B cell (primary cell): ENCODE measurements at regions not wholly inside any gene's neighbourhood (a gene's known extent, or its start where the extent isn't known, plus 50 kb on each side); places are given as distances from the start of the nearest gene placed in this dataset.

ENCODE experiments used
- ATAC-seq: fragments of 200-7000 bp; cut with Tn5 transposase; one replicate; pipeline ENCODE4 v1.10.0; 2021; ENCODE audit warnings: low read depth, mild to moderate bottlenecking, moderate number of reproducible peaks, moderate library complexity
- CTCF ChIA-PET: fragments of 350-600 bp; sonication (Branson Sonifier 250); formaldehyde crosslinking; loops from one replicate; lab custom pipeline; 2021; ENCODE audit warnings: antibody characterized with exemption, inconsistent platforms; lab: Charles Lee
- POLR2A ChIA-PET: fragments of 350-600 bp; sonication (Branson Sonifier 250); formaldehyde crosslinking; loops from one replicate; lab custom pipeline; 2021; ENCODE audit warnings: antibody characterized with exemption; lab: Charles Lee
- DNase-seq: peaks from one replicate; pipeline ENCODE4 v3.0.0; 2013
- H2AFZ ChIP-seq: 2 replicates; pipeline ENCODE4 v1.6.1; 2012; ENCODE audit warnings: mild to moderate bottlenecking, low read depth, low read length; ENCODE audit not compliant: insufficient read depth, poor library complexity, severe bottlenecking
- H3K27ac ChIP-seq, 2 donors: 1 replicate in 1 of 2; 2 replicates in 1 of 2; pipeline ENCODE4 v1.5.1; 2012 to 2013; ENCODE audit warnings: low read length in 2 of 2, mild to moderate bottlenecking in 2 of 2, moderate library complexity in 1 of 2
- H3K27me3 ChIP-seq, 4 experiments: fragments of 200-600 bp in 1 of 4; sonication (generic) in 1 of 4; replicated peaks in 1 of 4; 1 replicate in 2 of 4; 2 replicates in 2 of 4; pipeline versions ENCODE4 v1.6.1 to v1.7.0; 2013 to 2016; ENCODE audit warnings: low read length in 3 of 4, mild to moderate bottlenecking in 2 of 4, mixed read lengths in 1 of 4, moderate library complexity in 1 of 4; ENCODE audit not compliant: insufficient read depth in 4 of 4, control insufficient read depth in 3 of 4; ENCODE audit errors: control extremely low read depth in 1 of 4
- H3K36me3 ChIP-seq, 2 experiments: replicated peaks in 1 of 2; 1 replicate in 1 of 2; 2 replicates in 1 of 2; pipeline versions ENCODE4 v1.6.1 to v1.7.1; 2013; ENCODE audit warnings: low read length in 1 of 2; ENCODE audit not compliant: insufficient read depth in 2 of 2, control insufficient read depth in 1 of 2; ENCODE audit errors: control extremely low read depth in 1 of 2, extremely low read depth in 1 of 2
- H3K4me1 ChIP-seq, 2 donors: fragments of 200-600 bp in 1 of 2; sonication (generic) in 1 of 2; 1 replicate in 1 of 2; 2 replicates in 1 of 2; pipeline versions ENCODE4 v1.5.1 to v1.6.1; 2013 to 2017; ENCODE audit warnings: low read length in 2 of 2; ENCODE audit not compliant: control insufficient read depth in 2 of 2, insufficient read depth in 2 of 2
- H3K4me2 ChIP-seq: replicated peaks from 2 replicates; pipeline ENCODE3; 2012; ENCODE audit warnings: mild to moderate bottlenecking, low read depth, low read length; ENCODE audit not compliant: poor library complexity, severe bottlenecking
- H3K4me3 ChIP-seq, 5 experiments: fragments of 200-600 bp in 1 of 5; sonication (generic) in 1 of 5; 1 replicate in 3 of 5; 2 replicates in 2 of 5; pipeline versions ENCODE4 v1.5.1 to v1.7.0; 2011 to 2016; ENCODE audit warnings: low read length in 4 of 5, mild to moderate bottlenecking in 4 of 5, low read depth in 2 of 5, control low read depth in 1 of 5, moderate library complexity in 1 of 5; ENCODE audit not compliant: insufficient read depth in 1 of 5; ENCODE audit errors: control extremely low read depth in 1 of 5, extremely low read depth in 1 of 5
- H3K79me2 ChIP-seq: fragments of 200-600 bp; sonication (generic); one replicate; pipeline ENCODE4 v1.6.0; 2016; ENCODE audit warnings: low read length; ENCODE audit not compliant: control insufficient read depth, insufficient read depth
- H3K9ac ChIP-seq: fragments of 200-600 bp; sonication (generic); 2 replicates; pipeline ENCODE4 v1.6.1; 2017; ENCODE audit warnings: mild to moderate bottlenecking, low read length, moderate library complexity
- H3K9me3 ChIP-seq, 3 donors: one replicate each; pipeline versions ENCODE4 v1.6.1 to v1.7.1; 2013; ENCODE audit warnings: low read length in 2 of 3; ENCODE audit not compliant: control insufficient read depth in 2 of 3, insufficient read depth in 1 of 3; ENCODE audit errors: control extremely low read depth in 1 of 3
- H4K20me1 ChIP-seq: 2 replicates; pipeline ENCODE4 v1.6.0; 2012; ENCODE audit warnings: mild to moderate bottlenecking, low read length; ENCODE audit not compliant: insufficient read depth, control insufficient read depth, poor library complexity, severe bottlenecking
- H3K27ac Mint-ChIP-seq: one replicate; pipeline ENCODE4 v1.8.0; 2021; ENCODE audit warnings: mixed read lengths
- H3K27me3 Mint-ChIP-seq: one replicate; pipeline ENCODE4 v1.8.0; 2021; ENCODE audit warnings: mixed read lengths
- H3K4me1 Mint-ChIP-seq: one replicate; pipeline ENCODE4 v1.8.0; 2021; ENCODE audit warnings: mixed read lengths
- H3K4me3 Mint-ChIP-seq: one replicate; pipeline ENCODE4 v1.8.0; 2021; ENCODE audit warnings: mixed read lengths
- H3K9me3 Mint-ChIP-seq: one replicate; pipeline ENCODE4 v1.8.0; 2022; ENCODE audit warnings: mixed read lengths; ENCODE audit not compliant: insufficient read depth
- CTCF ChIP-seq: fragments of 200-600 bp; IDR thresholded peaks from one replicate; pipeline ENCODE4 v1.8.0; 2022; ENCODE audit warnings: antibody characterized with exemption, mild to moderate bottlenecking
- EZH2 ChIP-seq: IDR thresholded peaks from 2 replicates; pipeline ENCODE4 v1.6.1; 2012; ENCODE audit warnings: borderline replicate concordance, low read depth, mild to moderate bottlenecking, moderate library complexity, low read length; ENCODE audit not compliant: insufficient read depth, poor library complexity, severe bottlenecking
- WGBS: methylation state at CpG from one replicate; pipeline ENCODE4 v1.1.5; 2013; ENCODE audit warnings: missing lambda C conversion rate; ENCODE audit not compliant: insufficient coverage; 5-methylcytosine and 5-hydroxymethylcytosine counted together
- intact Hi-C: fragments of 100-400 bp; cut with micrococcal nuclease; formaldehyde crosslinking; loops from one replicate; pipeline ENCODE4 v1.10.0; 2022

DNA sequence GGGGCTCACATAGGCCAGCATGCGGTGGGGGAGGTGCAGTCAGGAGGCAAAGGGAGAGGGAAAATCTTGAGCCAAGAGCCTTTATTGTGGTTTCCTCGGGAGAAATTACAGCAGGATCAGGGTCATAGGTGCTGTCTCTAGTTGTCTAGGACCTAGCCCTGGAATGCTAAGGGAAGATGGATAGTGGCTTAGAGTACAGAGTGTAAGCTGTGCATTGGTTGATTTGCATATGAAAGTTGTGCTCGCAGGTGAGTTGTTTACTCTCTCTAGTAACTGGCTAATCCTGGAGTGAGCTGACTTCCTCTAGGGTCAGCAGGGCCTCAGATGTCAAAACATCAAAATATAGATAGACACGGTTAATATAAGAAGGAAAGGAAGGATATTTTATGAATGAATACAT, 877.7 kb downstream of the TLE4 start:
- POLR2A ChIA-PET, result no interaction called here

GRCh38 chr9:80448996-80449395, 877.2 kb downstream of the TLE4 start:
- Mint-ChIP-seq H3K27me3 (no peaks in the 10 kb centered on the region), H3K4me3 (no peak overlapping the region), H3K27ac (no peak overlapping the region), H3K9me3 (peaks cover 5% of the 10 kb centered on the region), H3K4me1 (peaks cover 2% of the 10 kb centered on the region)
- Histone ChIP-seq H3K36me3 (no peaks in the 10 kb centered on the region), H3K9ac (no peak overlapping the region), H3K9me3 (no peaks in the 10 kb centered on the region), H3K79me2 (no peaks in the 10 kb centered on the region), H3K27ac (no peak overlapping the region), H4K20me1 (peaks cover 9% of the 10 kb centered on the region), H2AFZ (no peak overlapping the region), H3K4me2 (no peak overlapping the region), H3K27me3 (no peaks in the 10 kb centered on the region), H3K4me3 (no peak overlapping the region), H3K4me1 (no peaks in the 10 kb centered on the region)
- no peak for ATAC-seq
- intact Hi-C loops, result no loop called here
- ChIA-PET POLR2A (interaction anchor here (0.6 kb wide), 1 partner anchor 8 kb away, joined by 4 read pairs; no protein-coding TSS in a partner anchor), CTCF (no interaction called here)
- no CpG with 5 or more reads among the region's 2 CpGs for WGBS
- no peak for DNase-seq
- TF ChIP-seq EZH2 (no peak), CTCF (no peak)

More for the DNA sequence above, 877.7 kb downstream of the TLE4 start:
- no peak for ATAC-seq
- WGBS, result 54% methylated on average over 3 of the region's 4 CpGs
- Histone ChIP-seq H3K4me3 (no peak overlapping the region), H3K9ac (no peak overlapping the region), H3K4me2 (no peak overlapping the region), H2AFZ (no peak overlapping the region), H3K4me1 (no peaks in the 10 kb centered on the region), H3K27ac (no peak overlapping the region), H3K27me3 (no peaks in the 10 kb centered on the region), H4K20me1 (peaks cover 9% of the 10 kb centered on the region), H3K9me3 (no peaks in the 10 kb centered on the region), H3K79me2 (no peaks in the 10 kb centered on the region), H3K36me3 (no peaks in the 10 kb centered on the region)
- DNase-seq, result no peak
- Mint-ChIP-seq H3K27ac (no peak overlapping the region), H3K27me3 (no peaks in the 10 kb centered on the region), H3K4me1 (peaks cover 2% of the 10 kb centered on the region), H3K4me3 (no peak overlapping the region), H3K9me3 (peaks cover 5% of the 10 kb centered on the region)
- intact Hi-C loops, result no loop called here
- CTCF ChIA-PET, result no interaction called here
- TF ChIP-seq EZH2 (no peak), CTCF (no peak)
